Heart right ventricle (tissue), 16 donors: ENCODE measurements at regions not wholly inside any gene's neighbourhood (a gene's known extent, or its start where the extent isn't known, plus 50 kb on each side); places are given as distances from the start of the nearest gene placed in this dataset.

Source experiments
- ATAC-seq, 8 donors: fragments of 200-7000 bp; cut with Tn5 transposase; one replicate each; pipeline ENCODE4 v1.9.1; 2020; ENCODE audit warnings: mild to moderate bottlenecking in 8 of 8, moderate library complexity in 8 of 8, moderate number of reproducible peaks in 1 of 8
- DNase-seq, 2 donors: peaks; one replicate each; pipeline ENCODE4 v3.0.0-alpha.2; 2020
- H3K27ac ChIP-seq, 10 donors: fragments of 200-600 bp; sonication (generic) in 2 of 10; one replicate each; pipeline versions ENCODE4 v1.5.0 to v1.8.0; 2020 to 2022; ENCODE audit warnings: mild to moderate bottlenecking in 3 of 10
- H3K27me3 ChIP-seq, 7 donors: fragments of 200-600 bp; one replicate each; pipeline ENCODE4 v1.8.0; 2021 to 2022; ENCODE audit warnings: mild to moderate bottlenecking in 2 of 7
- H3K36me3 ChIP-seq, 9 donors: fragments of 200-600 bp; sonication (generic) in 1 of 9; one replicate each; pipeline versions ENCODE4 v1.5.0 to v1.8.0; 2020 to 2022; ENCODE audit warnings: mild to moderate bottlenecking in 2 of 9
- H3K4me1 ChIP-seq, 9 donors: fragments of 200-600 bp; sonication (generic) in 1 of 9; one replicate each; pipeline versions ENCODE4 v1.5.0 to v1.8.0; 2020 to 2022; ENCODE audit warnings: mild to moderate bottlenecking in 4 of 9
- H3K4me3 ChIP-seq, 10 donors: fragments of 200-600 bp; sonication (generic) in 2 of 10; one replicate each; pipeline versions ENCODE4 v1.5.0 to v1.8.0; 2020 to 2022; ENCODE audit warnings: mild to moderate bottlenecking in 7 of 10, moderate library complexity in 2 of 10
- H3K9me3 ChIP-seq, 11 donors: fragments of 200-600 bp in 10 of 11; sonication (generic) in 2 of 11; one replicate each; pipeline versions ENCODE4 v1.5.0 to v1.8.0; 2013 to 2022; ENCODE audit warnings: mild to moderate bottlenecking in 2 of 11, control low read depth in 1 of 11, moderate library complexity in 1 of 11
- CTCF ChIP-seq, 9 donors: fragments of 200-600 bp; sonication (generic) in 2 of 9; IDR thresholded peaks; one replicate each; pipeline versions ENCODE4 v1.5.0 to v1.8.0; 2021 to 2022; ENCODE audit warnings: antibody characterized with exemption in 9 of 9, mild to moderate bottlenecking in 5 of 9, moderate library complexity in 1 of 9
- WGBS, 2 donors: extraction: QIAGEN DNeasy Blood & Tissue Kit; methylation state at CpG; one replicate each; pipeline ENCODE4 v1.1.7; 2013; ENCODE audit warnings: inconsistent platforms in 1 of 2; 5-methylcytosine and 5-hydroxymethylcytosine counted together
- intact Hi-C, 10 donors: fragments of 100-400 bp; cut with DNase I; formaldehyde crosslinking; loops; one replicate each; pipeline versions ENCODE4 v1.11.1 to v1.14.2; 2022
- donor health status: Arrhythmogenic right ventricular cardiomyopathy.
- donor health status: ischemic (EF 13 %, LVEDD 7.1; RV severe dilation, severe dysfunction).
- donor health status: healthy with polysubstance abuse.
- donor health status: DM: no; HTN: yes; CAD: no.
- donor health status: DM: no; HTN: no; CAD: no.
- donor health status: ischemic (EF 25% LVEDD 6.9; RV normal size, moderate dysfunction).
- donor health status: ischemic (EF 25% LVEDD 5.7; RV mildly dilated, moderate dysfunction).
- donor health status: healthy.
- donor health status: DM: yes; HTN: yes; CAD: no.
- donor health status: Ischemic cardiomyopathy.
- donor health status: ischemic (EF 35%, LVEDD 5.7; RV mildly dilated, moderate dysfunction).
- donor health status: nonischemic (EF 11% LVEDD 7.7; RV severe dilation, severe dysfunction).
- donor health status: DM: yes; HTN: yes; CAD: no.
- donor health status: PGD.
- donor health status: ischemic (EF 29% LVEDD 5.4; RV normal size, mild dysfunction).
- donor health status: nonischemic (EF 23%, LVEDD 6.1; RV moderate dilation, normal function).

DNA sequence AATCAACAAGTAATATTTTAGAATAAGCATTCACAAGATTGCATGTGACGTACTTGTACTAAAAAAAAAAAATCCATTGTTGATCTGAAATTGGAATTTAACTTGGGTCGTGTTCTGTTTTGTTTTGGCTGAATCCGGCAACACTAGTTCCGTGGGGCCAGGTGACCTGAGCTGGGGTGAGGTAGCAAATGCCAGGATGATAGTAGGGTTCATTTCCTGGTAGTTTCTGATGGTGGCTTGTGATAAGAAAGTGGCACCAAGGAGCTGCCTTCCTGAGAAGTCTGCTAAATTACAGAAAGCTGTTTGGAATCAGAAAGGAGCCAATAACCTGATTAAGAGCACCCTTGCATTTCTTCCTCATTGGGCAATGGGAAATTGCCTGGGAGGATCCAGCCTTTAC is 126.4 kb upstream of the DLX2 start:
- Histone ChIP-seq H3K36me3 (no peaks in the 10 kb centered on the region), H3K9me3 (no peaks in the 10 kb centered on the region), H3K4me1 (peaks cover 0 to 19% (median 4%) of the 10 kb centered on the region in 9 donors), H3K27ac (no peak overlapping the region), H3K4me3 (no peak overlapping the region), H3K27me3 (peaks cover 0 to 7% (median 2%) of the 10 kb centered on the region in 7 donors)
- WGBS, 2 donors = 87 to 88% methylated on average over 4 of the region's 4 CpGs
- DNase-seq = no peak
- TF ChIP-seq CTCF (IDR thresholded peaks at IDR 0.05) = no peak
- intact Hi-C loops = no loop called here
- ATAC-seq = no peak

- WGBS, 2 donors = 81 to 87% methylated on average over 5 of the region's 5 CpGs
- ATAC-seq (no peak), DNase-seq (no peak)
- TF ChIP-seq CTCF (IDR thresholded peaks at IDR 0.05) = no peak
- Histone ChIP-seq H3K27me3 (peaks cover 0 to 20% (median 14%) of the 10 kb centered on the region in 7 donors), H3K4me1 (peaks cover 0 to 30% (median 17%) of the 10 kb centered on the region in 9 donors), H3K27ac (no peak overlapping the region), H3K36me3 (no peaks in the 10 kb centered on the region), H3K4me3 (no peak overlapping the region), H3K9me3 (no peaks in the 10 kb centered on the region)
- intact Hi-C loops = loop anchor here in 3 of 10 donors (5.0 kb wide), 3 partner anchors 53 to 237 kb away; no protein-coding TSS in a partner anchor
Observed at GRCh38 chr2:172230332-172230888, 127.7 kb upstream of the DLX2 start.

- peaks cover 0 to 35% (median 20%) of the 10 kb centered on the region in 9 donors for H3K4me1 ChIP-seq
- peaks cover 0 to 25% (median 18%) of the 10 kb centered on the region in 7 donors for H3K27me3 ChIP-seq
- intact Hi-C loops = loop anchor here in 3 of 10 donors (5.0 kb wide), 3 partner anchors 54 to 236 kb away; no protein-coding TSS in a partner anchor
- H3K27ac ChIP-seq = no peak overlapping the region
- H3K36me3 ChIP-seq = no peaks in the 10 kb centered on the region
- 88 to 91% methylated on average over 6 of the region's 6 CpGs for WGBS, 2 donors
- DNase-seq = no peak
- ATAC-seq = no peak
- H3K9me3 ChIP-seq = no peaks in the 10 kb centered on the region
- H3K4me3 ChIP-seq = no peak overlapping the region
- no peak for TF ChIP-seq CTCF (IDR thresholded peaks at IDR 0.05)
Observed at GRCh38 chr2:172230889-172231401, 128.2 kb upstream of the DLX2 start.

GRCh38 chr2:172231508-172231907 is 128.8 kb upstream of the DLX2 start:
- Histone ChIP-seq H3K9me3 (no peaks in the 10 kb centered on the region), H3K4me1 (peaks cover 0 to 41% (median 21%) of the 10 kb centered on the region in 9 donors), H3K4me3 (no peak overlapping the region), H3K27ac (peak overlapping the region in 2 of 10 donors; percentile 5 to 42), H3K27me3 (peaks cover 0 to 31% (median 23%) of the 10 kb centered on the region in 7 donors), H3K36me3 (no peaks in the 10 kb centered on the region)
- no peak for TF ChIP-seq CTCF (IDR thresholded peaks at IDR 0.05)
- intact Hi-C loops = loop anchor here in 3 of 10 donors (5.0 kb wide), 3 partner anchors 54 to 236 kb away; no protein-coding TSS in a partner anchor
- DNase-seq (no peak), ATAC-seq (no peak)
- whole genome bisulfite sequencing, 2 donors = 97 to 99% methylated on average over 3 of the region's 3 CpGs
